Neural cell (in vitro differentiated cells): ENCODE measurements at regions not wholly inside any gene's neighbourhood (a gene's known extent, or its start where the extent isn't known, plus 50 kb on each side); places are given as distances from the start of the nearest gene placed in this dataset.

Experiments used
- H2AFZ ChIP-seq: fragments of 200-600, 300-800 bp; sonication (generic), shearing (Covaris generic); 2 replicates; pipeline ENCODE4 v1.6.0; 2014; ENCODE audit warnings: low read depth, mild to moderate bottlenecking, antibody characterized with exemption, low read length, moderate library complexity
- H3F3A ChIP-seq: fragments of 200-600 bp; shearing (Covaris generic); 2 replicates; pipeline ENCODE4 v1.6.1; 2016; ENCODE audit warnings: mild to moderate bottlenecking, moderate library complexity, mixed read lengths, antibody characterized with exemption, low read length; ENCODE audit not compliant: insufficient read depth, poor library complexity, severe bottlenecking
- H3K27ac ChIP-seq: fragments of 200-600, 300-800 bp; sonication (generic), shearing (Covaris generic); 2 replicates; pipeline ENCODE4 v1.5.1; 2014; ENCODE audit warnings: mild to moderate bottlenecking, low read length, moderate library complexity
- H3K27me3 ChIP-seq: fragments of 300-800, 200-600 bp; sonication (generic), shearing (Covaris generic); 2 replicates; pipeline ENCODE4 v1.6.0; 2014; ENCODE audit warnings: mild to moderate bottlenecking, low read depth, low read length, moderate library complexity; ENCODE audit not compliant: insufficient read depth
- H3K36me3 ChIP-seq: fragments of 300-800, 200-600 bp; sonication (generic), shearing (Covaris generic); 2 replicates; pipeline ENCODE4 v1.5.1; 2014; ENCODE audit warnings: mild to moderate bottlenecking, antibody characterized with exemption, low read length, moderate library complexity; ENCODE audit not compliant: insufficient read depth
- H3K4me2 ChIP-seq: fragments of 300-800, 200-600 bp; sonication (generic), shearing (Covaris generic); 2 replicates; pipeline ENCODE4 v1.6.0; 2014; ENCODE audit warnings: mild to moderate bottlenecking, low read length
- H3K4me3 ChIP-seq: fragments of 300-800, 200-600 bp; sonication (generic), shearing (Covaris generic); 2 replicates; pipeline ENCODE4 v1.5.1; 2014; ENCODE audit warnings: mild to moderate bottlenecking, low read length, moderate library complexity
- H3K79me2 ChIP-seq: fragments of 200-600 bp; shearing (Covaris generic); replicated peaks from 2 replicates; pipeline ENCODE4 v1.6.0; 2014; ENCODE audit warnings: mild to moderate bottlenecking, low read length, moderate library complexity; ENCODE audit not compliant: insufficient read depth
- H3K9ac ChIP-seq: fragments of 300-800, 200-600 bp; sonication (generic), shearing (Covaris generic); 2 replicates; pipeline ENCODE4 v1.6.1; 2016; ENCODE audit warnings: mild to moderate bottlenecking, low read length, mixed read lengths
- H3K9me2 ChIP-seq: fragments of 200-600 bp; shearing (Covaris generic); 2 replicates; pipeline ENCODE4 v1.6.1; 2016; ENCODE audit warnings: mild to moderate bottlenecking, low read length, mixed read lengths; ENCODE audit not compliant: insufficient read depth
- H3K9me3 ChIP-seq: fragments of 200-600, 300-800 bp; sonication (generic), shearing (Covaris generic); 2 replicates; pipeline ENCODE4 v1.6.1; 2016; ENCODE audit warnings: mild to moderate bottlenecking, mixed run types, low read length, moderate library complexity, mixed read lengths
- H4K20me1 ChIP-seq: fragments of 200-600 bp; shearing (Covaris generic); 2 replicates; pipeline ENCODE4 v1.6.1; 2016; ENCODE audit warnings: mild to moderate bottlenecking, mixed run types; ENCODE audit not compliant: insufficient read depth
- EP300 ChIP-seq: fragments of 450-650 bp; conservative IDR thresholded peaks from 2 replicates; pipeline ENCODE4 v1.6.1; 2014; ENCODE audit warnings: antibody characterized with exemption, mild to moderate bottlenecking, moderate library complexity; ENCODE audit not compliant: poor library complexity, severe bottlenecking
- EZH2 ChIP-seq: fragments of 200-600, 300-800 bp; shearing (Covaris generic), sonication (generic); IDR thresholded peaks from 2 replicates; pipeline ENCODE4 v1.6.1; 2014; ENCODE audit warnings: antibody characterized with exemption, low read length, borderline replicate concordance, mild to moderate bottlenecking; ENCODE audit not compliant: insufficient read depth, poor library complexity, severe bottlenecking
- MXI1 ChIP-seq: fragments of 450-650 bp; conservative IDR thresholded peaks from 2 replicates; pipeline ENCODE4 v1.6.1; 2014; ENCODE audit warnings: antibody characterized with exemption, mild to moderate bottlenecking; ENCODE audit not compliant: poor library complexity, severe bottlenecking
- POLR2AphosphoS5 ChIP-seq: IDR thresholded peaks from 2 replicates; pipeline ENCODE4 v1.6.1; 2012
- RAD21 ChIP-seq: fragments of 450-650 bp; conservative IDR thresholded peaks from 2 replicates; pipeline ENCODE4 v1.6.1; 2014; ENCODE audit warnings: antibody characterized with exemption, mild to moderate bottlenecking, moderate library complexity
- SMC3 ChIP-seq: fragments of 450-650 bp; conservative IDR thresholded peaks from 2 replicates; pipeline ENCODE4 v1.6.1; 2014; ENCODE audit warnings: antibody characterized with exemption, mild to moderate bottlenecking, moderate library complexity; ENCODE audit not compliant: poor library complexity
- TAF1 ChIP-seq: IDR thresholded peaks from 2 replicates; pipeline ENCODE4 v1.6.1; 2012; ENCODE audit warnings: low read depth
- TF ChIP-seq, protein P1 (sequence below): IDR thresholded peaks from 2 replicates; pipeline ENCODE4 v1.6.1; 2012; ENCODE audit warnings: borderline replicate concordance
- TF ChIP-seq, protein P2 (sequence below): fragments of 450-650 bp; IDR thresholded peaks from 2 replicates; pipeline ENCODE4 v1.5.1; 2014; ENCODE audit warnings: antibody characterized with exemption, mild to moderate bottlenecking, moderate library complexity; ENCODE audit not compliant: poor library complexity, severe bottlenecking

DNA sequence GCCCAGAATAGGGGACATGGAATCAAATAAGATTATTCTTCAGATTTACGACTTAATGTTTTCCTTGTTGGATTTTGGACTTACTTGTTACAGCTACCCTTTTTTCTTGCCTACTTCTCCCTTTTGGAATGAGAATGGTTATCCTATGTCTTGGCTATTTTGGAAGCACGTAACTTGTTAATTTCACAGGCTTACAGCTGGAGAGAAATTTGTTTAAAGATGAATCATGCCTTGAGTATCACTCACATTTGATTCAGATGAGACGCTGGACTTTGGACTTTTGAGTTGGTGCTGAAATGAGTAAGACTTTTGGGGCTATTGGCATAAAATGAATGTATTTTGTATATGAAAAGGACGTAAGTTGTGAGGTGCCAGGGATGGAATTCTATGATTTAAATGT lies 83.3 kb downstream of the SMPDL3A start:
- Histone ChIP-seq H3F3A (no peaks in the 10 kb centered on the region), H3K27ac (no peak overlapping the region), H3K79me2 (no peaks in the 10 kb centered on the region), H2AFZ (no peak overlapping the region), H3K9me2 (no peaks in the 10 kb centered on the region), H3K9me3 (no peaks in the 10 kb centered on the region), H3K27me3 (no peaks in the 10 kb centered on the region), H4K20me1 (no peaks in the 10 kb centered on the region), H3K36me3 (no peaks in the 10 kb centered on the region), H3K4me2 (no peak overlapping the region), H3K4me3 (no peak overlapping the region), H3K9ac (no peak overlapping the region)
- TF ChIP-seq POLR2AphosphoS5 (no peak), TAF1 (no peak), MXI1 (no peak), RAD21 (no peak), EZH2 (no peak), SMC3 (no peak), EP300 (no peak)
- TF ChIP-seq, protein P1, sequence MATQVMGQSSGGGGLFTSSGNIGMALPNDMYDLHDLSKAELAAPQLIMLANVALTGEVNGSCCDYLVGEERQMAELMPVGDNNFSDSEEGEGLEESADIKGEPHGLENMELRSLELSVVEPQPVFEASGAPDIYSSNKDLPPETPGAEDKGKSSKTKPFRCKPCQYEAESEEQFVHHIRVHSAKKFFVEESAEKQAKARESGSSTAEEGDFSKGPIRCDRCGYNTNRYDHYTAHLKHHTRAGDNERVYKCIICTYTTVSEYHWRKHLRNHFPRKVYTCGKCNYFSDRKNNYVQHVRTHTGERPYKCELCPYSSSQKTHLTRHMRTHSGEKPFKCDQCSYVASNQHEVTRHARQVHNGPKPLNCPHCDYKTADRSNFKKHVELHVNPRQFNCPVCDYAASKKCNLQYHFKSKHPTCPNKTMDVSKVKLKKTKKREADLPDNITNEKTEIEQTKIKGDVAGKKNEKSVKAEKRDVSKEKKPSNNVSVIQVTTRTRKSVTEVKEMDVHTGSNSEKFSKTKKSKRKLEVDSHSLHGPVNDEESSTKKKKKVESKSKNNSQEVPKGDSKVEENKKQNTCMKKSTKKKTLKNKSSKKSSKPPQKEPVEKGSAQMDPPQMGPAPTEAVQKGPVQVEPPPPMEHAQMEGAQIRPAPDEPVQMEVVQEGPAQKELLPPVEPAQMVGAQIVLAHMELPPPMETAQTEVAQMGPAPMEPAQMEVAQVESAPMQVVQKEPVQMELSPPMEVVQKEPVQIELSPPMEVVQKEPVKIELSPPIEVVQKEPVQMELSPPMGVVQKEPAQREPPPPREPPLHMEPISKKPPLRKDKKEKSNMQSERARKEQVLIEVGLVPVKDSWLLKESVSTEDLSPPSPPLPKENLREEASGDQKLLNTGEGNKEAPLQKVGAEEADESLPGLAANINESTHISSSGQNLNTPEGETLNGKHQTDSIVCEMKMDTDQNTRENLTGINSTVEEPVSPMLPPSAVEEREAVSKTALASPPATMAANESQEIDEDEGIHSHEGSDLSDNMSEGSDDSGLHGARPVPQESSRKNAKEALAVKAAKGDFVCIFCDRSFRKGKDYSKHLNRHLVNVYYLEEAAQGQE: no peak
- TF ChIP-seq, protein P2, sequence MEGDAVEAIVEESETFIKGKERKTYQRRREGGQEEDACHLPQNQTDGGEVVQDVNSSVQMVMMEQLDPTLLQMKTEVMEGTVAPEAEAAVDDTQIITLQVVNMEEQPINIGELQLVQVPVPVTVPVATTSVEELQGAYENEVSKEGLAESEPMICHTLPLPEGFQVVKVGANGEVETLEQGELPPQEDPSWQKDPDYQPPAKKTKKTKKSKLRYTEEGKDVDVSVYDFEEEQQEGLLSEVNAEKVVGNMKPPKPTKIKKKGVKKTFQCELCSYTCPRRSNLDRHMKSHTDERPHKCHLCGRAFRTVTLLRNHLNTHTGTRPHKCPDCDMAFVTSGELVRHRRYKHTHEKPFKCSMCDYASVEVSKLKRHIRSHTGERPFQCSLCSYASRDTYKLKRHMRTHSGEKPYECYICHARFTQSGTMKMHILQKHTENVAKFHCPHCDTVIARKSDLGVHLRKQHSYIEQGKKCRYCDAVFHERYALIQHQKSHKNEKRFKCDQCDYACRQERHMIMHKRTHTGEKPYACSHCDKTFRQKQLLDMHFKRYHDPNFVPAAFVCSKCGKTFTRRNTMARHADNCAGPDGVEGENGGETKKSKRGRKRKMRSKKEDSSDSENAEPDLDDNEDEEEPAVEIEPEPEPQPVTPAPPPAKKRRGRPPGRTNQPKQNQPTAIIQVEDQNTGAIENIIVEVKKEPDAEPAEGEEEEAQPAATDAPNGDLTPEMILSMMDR: no peak

DNA sequence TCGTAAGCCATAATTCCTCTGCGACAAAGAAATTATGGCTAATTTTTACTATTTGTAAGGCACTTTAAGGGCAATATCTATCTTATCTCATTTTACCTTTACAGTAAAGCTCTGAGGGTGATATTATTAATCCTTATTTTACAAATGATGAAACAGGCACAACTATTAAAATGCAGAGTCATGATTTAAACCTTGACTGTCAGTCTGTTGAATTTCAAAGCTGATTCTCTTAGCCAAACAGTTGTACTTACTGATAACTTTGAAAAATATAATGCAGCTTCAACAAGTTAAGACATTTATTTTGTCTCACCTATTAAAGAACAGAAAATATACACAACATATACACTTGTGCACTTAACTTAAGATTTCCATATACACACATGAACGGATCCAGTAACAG lies 88.2 kb downstream of the SMPDL3A start:
- Histone ChIP-seq H3K36me3 (no peaks in the 10 kb centered on the region), H3K4me3 (no peak overlapping the region), H3F3A (no peaks in the 10 kb centered on the region), H3K4me2 (no peak overlapping the region), H2AFZ (no peak overlapping the region), H3K9me2 (no peaks in the 10 kb centered on the region), H3K9me3 (no peaks in the 10 kb centered on the region), H4K20me1 (no peaks in the 10 kb centered on the region), H3K79me2 (no peaks in the 10 kb centered on the region), H3K9ac (no peak overlapping the region), H3K27me3 (no peaks in the 10 kb centered on the region), H3K27ac (no peak overlapping the region)
- TF ChIP-seq, protein P1: no peak
- TF ChIP-seq, protein P2: no peak
